NCI-H69 (cell line): ENCODE measurements at regions not wholly inside any gene's neighbourhood (a gene's known extent, or its start where the extent isn't known, plus 50 kb on each side); places are given as distances from the start of the nearest gene placed in this dataset.
"Not testable (repeated sequence)": the region's sequence is repeated elsewhere in the genome, so short reads cannot be mapped to it uniquely, and the experiment has no call there.

Source experiments
- DNase-seq: peaks from one replicate; lab custom pipeline; 2025; lab: John Stamatoyannopoulos, UW

DNA sequence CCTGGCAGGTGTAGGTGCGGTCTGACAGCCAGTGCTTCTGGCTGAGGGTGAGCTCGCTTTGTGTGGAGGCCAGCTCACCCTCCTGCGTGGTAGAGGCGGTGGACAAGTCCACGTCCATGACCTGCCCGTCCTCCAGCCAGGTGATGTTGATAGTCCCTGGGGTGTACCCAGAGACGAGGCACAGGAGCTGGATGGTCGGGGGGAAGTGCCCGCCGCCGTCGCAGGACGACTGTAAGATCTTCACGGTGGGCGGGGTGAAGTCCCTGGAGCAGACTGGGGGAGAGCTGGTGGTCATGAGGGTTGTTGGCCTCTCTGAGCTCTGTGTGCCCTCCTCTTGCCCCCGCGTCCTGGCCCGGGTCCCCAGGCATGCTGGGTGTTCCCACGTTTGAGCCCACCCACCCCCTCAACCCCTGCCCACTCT lies 74.6 kb downstream of the TMEM121 start:
- DNase-seq: no peak

DNA sequence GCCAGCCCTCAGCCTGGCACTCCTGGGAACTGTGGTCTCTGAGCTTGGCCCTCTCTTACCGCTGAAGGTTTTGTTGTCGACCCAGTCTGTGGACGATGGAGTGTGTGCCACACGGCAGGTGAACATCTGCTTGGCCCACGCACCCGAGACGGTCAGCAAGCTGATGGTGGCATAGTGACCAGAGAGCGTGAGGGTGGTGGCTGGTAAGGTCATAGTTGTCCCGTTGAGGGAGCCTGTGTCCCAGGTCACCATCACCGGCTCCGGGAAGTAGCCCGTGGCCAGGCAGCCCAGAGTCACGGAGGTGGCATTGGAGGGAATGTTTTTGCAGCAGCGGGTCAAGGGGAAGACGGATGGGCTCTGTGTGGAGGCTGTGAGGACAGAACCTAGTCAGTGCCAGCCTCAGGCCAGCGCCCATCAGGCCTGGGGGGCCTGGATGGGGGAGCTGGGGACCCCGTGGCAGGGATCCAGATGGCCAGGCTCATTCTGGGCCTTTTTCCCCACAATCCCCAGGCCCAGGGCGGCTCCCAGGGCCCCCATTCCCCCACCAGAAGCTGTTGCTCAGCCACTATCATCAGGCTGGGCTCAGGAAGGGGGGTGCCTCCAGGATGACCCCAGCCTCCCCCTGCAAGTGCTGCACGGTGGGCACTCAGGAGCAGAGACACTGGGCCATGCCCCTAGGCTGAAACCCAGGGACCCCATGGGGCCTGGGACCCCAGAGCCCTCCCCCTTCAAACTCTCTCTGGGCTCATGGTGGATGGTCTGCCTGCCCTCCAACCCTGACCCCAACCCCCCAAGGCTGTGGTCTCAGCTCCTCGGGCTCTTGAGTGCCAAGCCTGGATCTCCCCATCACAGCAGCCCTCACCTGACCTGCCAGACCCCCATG lies 75.2 kb downstream of the TMEM121 start:
- no peak for DNase-seq

DNA sequence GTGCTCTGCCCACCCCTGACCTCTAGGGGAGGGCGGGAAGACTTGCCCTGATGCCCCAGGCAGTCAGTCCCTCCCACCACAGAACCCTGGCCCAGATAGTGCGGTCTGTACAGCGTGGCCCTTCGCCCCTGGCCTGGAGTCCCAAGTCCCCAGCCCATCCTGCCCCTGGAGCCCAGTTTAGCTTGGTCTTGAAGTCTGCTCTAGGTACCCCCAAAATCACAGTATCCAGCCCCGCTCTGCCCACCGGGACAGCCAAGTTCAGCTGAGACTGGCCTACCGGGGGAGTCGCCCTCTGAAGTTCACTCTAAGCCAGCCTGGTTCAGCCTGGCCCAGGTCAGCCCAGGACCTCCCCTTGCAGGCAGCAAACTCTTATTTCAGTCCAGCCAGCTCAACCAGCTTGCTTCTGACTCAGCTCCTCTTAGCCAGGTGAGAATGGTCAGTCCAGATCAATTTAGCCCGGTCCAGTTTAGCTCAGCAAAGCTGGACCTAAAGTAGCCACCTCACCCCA lies 75.9 kb downstream of the TMEM121 start:
- no peak for DNase-seq

DNA sequence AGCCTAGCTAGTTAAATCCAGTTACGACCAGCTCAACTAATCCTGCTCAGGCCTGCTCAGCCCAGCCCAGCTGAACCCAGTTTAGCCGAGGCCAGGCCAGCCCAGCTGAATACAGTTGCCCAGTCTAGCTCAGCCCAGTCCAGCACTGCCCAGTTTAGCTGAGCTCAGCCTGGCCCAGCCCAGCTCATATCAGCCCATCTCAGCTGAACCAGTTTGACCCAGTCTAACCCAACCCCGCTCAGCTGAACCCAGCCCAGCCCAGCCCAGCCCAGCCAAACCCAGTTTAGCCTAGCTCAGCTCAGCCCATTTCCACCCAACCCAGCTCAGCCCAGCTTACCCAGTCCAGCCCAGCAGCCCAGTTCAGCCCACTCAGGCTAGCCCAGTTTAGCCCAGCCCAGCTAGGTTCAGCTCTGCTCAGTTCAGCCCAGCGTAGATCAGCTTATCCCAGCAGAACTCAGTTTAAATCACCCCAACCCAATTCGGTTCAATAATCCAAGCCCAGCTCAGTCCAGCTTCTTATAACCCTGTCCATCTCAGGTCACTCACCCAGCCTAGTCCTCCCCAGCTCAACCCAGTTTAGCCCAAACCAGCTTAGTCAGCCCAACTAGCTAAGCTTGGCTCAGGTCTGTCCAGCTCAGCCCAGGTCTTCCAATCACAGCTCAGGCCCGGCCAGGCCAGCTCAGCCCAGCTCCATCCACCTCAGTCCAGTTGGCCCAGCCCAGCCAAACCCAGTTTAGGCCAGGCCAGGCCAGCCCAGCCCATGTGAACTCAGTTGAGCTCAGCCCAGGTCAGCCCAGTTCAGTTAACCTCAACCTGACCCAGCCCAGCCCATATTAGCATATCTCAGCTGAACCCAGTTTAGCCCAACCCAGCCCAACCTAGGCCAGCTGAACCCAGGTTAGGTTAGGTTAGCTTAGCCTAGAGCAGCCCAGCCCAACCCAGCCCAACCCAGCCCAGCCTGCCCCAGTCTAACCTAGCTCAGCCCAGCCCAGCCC lies 76.7 kb downstream of the TMEM121 start:
- no peak for DNase-seq

DNA sequence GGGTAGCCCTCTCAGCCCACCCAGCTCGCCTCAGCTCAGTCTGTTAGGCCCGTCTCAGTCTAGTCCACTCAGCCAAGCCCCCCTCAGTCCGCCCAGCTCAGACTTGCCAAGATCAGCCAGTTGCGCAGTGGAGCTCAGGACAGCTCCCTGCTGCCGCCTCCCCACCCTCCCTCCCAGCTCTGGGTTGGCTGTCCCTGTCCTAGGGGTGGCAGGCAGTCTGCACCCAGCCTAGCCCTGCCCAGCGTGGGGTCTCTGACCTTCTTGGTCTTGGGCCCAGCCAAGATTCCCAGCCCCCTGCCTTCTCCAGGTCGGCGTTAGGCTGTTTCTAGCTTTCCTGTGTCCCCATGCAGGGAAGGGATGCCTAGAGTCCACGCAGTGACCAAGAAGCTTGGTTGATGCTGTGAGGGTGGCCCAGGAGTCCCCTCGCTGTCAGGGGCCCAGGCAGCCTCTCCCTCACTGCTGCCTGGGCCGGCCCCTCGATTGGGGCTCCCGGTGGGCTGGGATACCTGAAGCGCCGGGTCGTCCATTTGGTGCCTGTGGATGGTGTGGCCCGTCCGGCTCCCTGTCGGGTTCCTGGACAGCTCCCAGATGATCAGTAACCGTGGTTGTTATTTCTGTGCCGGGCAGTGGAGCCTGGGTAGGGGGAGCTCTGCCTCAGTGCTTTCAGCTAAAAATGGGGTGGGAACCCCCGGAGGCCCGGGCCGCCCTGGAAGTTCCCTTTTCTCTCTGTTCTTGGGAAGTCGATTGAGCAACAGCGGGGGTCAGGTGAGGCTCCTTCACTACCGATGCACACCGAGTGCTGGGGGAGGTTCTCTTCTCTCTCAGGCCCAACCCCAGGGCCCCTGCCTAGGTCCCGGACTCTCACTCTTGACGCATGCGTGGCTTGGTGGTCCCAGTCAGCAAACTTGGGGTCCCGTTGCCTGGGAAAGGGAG lies 78.4 kb downstream of the TMEM121 start:
- not testable (repeated sequence) for DNase-seq

DNA sequence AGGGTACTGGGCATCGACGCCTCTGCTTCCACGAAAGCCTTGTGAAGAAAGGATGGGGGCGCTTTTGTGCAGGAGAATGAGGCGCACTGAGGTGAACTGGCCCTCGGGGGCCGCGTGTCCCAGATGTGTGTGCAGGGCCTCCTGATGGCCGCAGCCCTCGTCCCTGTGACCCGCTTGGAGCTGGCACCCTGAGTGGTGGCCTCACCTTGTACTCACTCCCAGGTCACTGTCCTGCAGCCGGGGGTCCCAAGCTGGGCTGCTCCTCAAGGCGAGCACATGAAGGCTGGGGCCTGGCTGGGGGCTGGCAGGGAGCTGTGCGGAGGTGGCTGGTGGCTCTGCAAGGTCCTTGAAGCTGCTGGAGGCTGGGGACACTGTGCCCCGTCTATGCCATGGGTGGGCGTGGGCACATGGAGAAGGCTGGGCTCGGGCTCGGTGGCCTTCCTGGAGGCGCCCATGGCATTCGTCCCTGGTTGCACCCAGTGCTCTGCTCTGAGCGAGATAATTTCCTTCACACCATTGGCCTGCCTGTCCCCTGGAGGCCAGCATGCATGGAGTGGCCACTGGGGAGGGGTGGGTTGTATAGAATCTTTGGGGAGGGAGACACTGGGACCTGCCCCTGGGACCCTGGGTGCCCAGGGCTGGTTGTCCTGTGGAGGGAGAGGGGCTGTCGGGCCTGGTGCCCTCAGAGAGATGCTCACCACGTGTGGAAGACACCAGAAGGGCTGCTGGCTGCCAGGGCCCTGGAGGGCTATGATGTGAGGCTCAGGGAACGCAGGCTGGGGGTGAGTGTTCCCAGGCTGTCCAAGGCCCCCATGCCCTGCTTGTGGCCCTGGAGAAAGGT lies 79.3 kb downstream of the TMEM121 start:
- no peak for DNase-seq

DNA sequence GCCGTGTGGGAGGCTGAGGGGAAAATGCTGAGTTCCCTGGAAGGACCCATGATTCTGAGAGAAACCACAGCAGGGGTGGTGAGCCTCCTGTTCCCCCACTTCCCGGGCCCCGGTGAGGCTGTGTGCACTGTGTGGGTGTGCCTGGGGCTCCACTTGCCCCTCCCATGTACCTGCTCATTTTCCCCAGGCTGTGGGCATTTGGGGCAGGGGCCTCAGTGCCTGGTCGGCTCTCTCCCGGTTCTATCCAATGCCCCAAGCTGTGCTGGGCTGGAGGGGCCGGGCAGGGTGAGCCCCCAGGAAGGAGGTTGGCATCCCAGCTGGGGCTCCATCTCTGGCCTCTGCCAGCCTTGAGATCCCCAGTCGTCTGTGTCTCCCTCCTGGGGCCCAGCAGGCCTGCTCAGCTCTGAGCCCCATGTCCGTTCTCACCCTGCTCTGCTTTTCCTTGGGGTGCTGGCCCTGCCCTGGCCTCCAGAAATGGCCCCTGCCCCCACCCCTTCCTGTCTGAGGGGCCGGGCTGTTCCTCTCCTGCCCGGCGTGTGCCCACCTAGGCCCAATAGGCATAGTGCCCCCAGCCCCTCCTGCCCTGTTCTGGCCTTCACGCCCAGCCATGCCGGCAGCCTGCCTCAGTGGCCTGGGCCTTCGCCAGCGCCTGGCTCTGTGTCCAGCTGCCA lies 80.1 kb downstream of the TMEM121 start:
- DNase-seq: not testable (repeated sequence)

DNA sequence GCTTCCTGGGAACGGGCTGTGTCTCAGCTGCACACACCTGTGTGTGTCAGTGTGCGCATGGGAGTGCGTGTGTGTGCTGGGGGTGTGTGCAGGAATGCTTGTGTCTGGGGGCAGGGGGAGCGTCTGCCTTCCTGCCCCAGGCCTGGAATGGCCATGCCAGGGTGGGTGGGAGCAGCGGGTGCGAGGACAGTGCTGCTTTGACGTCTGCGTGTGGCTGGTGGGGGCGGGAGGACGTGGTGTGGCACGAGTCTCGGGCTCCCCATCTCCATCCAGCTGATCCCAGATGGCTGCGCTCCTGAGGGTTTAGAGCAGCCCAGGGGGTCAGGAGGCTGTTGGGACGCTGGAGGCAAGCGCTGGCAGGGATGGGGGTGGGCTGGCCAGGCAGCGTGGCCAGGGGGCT lies 80.6 kb downstream of the TMEM121 start:
- DNase-seq: not testable (repeated sequence)

DNA sequence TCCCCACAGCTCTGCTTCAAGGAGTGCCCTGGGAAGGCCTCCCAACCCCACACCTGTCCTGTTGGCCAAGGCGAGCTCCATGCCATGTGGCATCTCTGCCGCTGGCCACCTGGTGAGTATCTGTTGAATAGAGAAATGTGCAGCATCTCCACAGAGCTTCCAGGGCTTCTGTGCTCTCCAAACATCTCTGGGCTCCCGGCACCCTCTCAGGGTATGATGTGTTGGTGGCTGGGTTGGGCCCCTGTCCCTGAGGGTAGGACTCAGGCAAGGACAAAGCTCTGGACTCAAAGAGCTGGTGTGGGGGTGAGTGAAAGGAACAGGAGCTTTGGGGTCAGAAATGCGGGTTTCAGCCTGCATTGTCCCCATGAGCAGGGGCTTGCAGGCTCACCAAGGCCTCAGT lies 88.6 kb downstream of the TMEM121 start:
- not testable (repeated sequence) for DNase-seq

DNA sequence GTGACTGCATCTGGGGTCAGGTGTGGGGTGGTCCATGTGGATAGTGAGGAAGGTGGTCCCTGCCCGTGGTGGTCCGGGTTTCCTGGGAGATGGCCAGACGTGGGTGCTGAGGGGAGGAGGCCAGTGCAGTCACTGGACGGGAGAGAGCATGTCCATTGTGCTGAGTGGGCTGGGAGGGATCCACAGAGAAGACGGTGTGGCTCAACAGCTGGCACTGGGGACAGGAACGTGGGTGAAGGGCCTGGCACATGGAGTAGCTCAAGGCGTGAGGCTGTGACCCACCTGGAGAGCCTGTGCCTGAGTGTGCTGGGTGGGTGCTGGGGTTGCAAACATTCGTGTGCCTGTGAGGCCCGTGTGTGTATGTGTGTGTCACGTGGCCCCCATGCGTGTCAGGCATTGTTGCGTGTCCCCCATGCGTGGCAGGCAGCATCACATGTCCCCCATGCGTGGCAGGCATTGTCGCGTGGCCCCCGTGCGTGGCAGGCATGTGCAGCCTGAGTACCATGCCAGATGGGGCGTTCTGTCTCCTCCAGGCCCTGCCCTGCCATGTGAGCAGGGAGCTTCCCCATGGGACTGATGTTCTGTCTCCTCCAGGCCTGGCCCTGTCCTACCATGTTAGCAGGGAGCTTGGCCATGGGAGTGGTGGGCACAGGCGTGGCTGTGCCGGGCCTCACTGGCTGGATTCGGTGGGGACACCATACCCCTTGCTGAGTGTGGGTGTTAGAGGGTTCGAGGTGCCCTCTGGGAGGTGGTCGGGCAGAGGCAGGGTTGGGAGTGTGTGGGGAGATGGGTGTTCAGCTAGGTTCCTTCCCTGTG lies 89.8 kb downstream of the TMEM121 start:
- DNase-seq: not testable (repeated sequence)

DNA sequence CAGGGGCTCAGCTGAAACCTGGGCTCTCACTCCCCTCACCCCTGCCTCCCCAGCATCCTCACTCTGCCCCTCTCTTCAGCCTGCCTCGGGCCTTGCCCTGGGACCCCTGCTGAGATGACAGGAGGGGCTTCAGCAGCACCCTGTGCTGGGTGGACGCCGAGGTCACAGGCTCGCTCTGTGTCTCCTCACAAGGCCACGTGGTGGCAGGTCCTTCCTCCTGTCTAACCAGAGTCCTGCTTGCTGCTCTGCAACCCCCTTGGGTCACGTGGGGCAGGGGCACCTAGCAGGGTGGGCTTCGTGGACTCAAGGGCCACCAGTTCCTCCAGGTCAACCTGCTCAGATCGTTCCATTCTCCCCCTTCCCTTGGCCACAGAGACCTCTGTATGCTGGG lies 90.4 kb downstream of the TMEM121 start:
- DNase-seq: no peak

DNA sequence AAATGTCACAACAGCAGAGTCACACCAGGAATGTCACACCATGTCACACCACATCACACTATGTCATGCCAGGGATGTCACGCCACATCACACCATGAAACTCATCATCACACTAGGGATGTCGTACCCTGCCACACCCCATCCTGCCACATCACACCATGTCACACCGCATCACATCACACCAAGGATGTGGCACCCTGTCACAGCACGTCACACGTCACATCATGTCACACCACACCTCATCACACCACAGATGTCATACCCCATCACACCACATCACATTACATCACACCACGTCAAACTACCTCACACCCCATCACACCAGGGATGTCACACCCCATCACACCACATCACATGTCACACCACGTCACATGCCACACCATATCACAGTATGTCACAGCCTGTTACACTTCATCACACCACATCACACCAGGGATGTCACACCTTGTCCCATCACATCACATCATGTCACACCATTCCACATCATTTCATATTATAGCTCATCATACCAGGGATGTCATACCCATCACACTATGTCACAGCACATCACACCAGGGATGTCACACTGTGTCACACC lies 90.9 kb downstream of the TMEM121 start:
- no peak for DNase-seq

DNA sequence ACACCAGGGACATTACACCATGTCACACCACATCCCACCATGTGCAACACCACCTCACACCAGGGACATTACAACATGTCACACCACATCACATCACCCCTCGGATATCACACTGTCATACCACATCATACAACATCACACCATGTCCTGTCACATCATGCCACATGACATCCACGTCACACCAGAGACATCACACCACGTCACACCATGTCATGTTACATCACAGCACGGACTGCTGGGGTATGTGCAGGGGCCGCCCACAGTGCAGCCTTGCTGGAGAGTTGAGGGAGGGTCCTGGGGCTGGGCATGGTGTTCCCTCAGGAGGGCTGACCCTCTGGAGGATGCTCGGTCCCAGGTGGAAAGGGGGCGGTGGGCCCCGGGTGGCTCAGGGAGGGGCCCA lies 91.4 kb downstream of the TMEM121 start:
- not testable (repeated sequence) for DNase-seq

DNA sequence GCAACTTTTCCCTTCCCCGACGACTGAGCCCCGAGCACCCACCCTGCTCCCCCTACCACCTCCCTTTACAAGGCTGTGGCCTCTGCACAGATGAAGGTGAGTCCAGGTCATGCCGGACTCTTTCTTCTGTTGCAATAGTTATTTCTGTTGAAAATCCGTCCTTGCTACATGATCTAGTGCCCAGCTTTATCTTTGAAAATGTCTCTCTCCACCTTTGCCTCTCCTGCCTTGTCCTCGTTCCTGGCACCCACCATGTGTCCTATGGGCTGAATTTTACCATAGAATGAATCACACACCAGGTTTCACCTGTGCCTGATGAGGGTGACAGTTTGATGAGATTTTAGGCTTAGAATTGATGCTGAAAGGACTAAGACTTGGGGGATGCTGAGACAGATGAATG lies 92.9 kb downstream of the TMEM121 start:
- DNase-seq: not testable (repeated sequence)

DNA sequence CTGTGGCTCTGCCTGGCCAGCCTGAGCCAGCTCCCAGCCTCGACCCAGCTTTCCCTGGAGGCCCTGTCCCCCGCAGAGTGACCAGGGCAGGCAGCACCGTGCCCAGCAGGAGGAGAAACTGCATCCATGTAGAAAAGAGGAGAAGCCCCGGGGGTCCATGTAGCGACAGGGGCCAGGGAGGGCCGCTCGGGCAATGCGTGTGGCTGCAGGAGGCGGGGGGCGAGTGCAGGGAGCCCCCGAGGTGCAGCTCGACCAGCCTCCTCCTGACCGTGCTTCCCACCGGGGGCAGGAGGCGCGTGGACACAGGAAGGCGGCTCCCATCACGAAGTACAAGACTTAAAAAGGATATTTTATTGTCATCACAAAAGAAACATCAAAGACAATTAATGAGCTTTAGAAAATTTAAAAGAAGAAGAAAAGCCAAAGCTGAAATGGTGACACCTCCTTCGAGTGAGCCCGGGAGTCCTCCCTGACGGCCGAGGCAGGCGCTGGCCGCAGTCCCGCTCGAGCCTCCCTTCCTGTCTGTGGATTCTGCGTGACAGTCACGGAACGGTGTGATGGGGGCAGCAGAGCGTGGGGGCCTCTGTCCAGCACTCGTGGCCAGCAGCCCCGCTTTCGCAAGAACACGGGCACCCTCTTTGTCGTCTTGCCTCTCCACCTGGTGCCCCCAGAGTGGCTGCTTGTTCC lies 93.9 kb downstream of the TMEM121 start:
- DNase-seq: not testable (repeated sequence)

DNA sequence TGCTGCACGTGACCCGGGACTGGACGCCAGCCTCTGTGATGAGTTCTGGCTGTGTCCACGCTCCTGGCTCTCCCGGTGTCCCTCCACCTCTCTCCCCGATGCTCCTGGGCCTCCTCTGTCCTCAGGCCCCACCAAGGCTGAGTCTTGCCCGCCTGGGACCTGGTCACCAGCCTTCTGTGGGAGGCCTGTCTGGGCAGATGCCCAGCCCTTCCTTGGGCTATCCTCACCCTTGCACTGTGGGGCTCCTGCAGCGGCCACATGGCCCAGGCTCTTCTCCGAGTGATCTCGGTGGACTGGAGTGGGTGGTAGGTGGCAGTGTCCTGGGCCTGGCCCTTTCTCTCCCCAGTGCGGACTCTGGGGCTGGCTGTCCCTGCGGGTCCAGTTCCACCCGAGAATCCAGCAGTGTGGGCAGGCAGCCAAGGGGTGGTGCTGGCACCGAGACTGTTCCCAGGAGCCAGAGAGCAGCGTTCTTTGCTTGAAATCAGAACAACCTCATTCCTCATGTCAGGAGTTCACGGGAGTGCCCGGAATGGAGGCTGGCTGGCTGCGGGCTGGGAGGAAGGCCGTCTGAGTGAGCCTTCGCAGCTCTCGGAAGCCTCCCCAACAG lies 94.6 kb downstream of the TMEM121 start:
- not testable (repeated sequence) for DNase-seq
